Neural progenitor cell (in vitro differentiated cells): ENCODE measurements at regions not wholly inside any gene's neighbourhood (a gene's known extent, or its start where the extent isn't known, plus 50 kb on each side); places are given as distances from the start of the nearest gene placed in this dataset.

Experiments
- CTCF ChIP-seq: fragments of 200-600 bp; sonication (generic); IDR thresholded peaks from 2 replicates; pipeline ENCODE4 v1.5.1; 2017; ENCODE audit warnings: antibody characterized with exemption, mild to moderate bottlenecking
- EZH2 ChIP-seq: fragments of 200-600 bp; sonication (generic); IDR thresholded peaks from 2 replicates; pipeline ENCODE4 v1.6.1; 2017; ENCODE audit warnings: antibody characterized with exemption, mild to moderate bottlenecking, moderate library complexity
- EZH2phosphoT487 ChIP-seq: fragments of 200-600 bp; sonication (generic); IDR thresholded peaks from 2 replicates; pipeline ENCODE4 v1.6.1; 2017; ENCODE audit warnings: antibody characterized with exemption

- no peak for TF ChIP-seq CTCF
- no peak for TF ChIP-seq EZH2
- no peak for TF ChIP-seq EZH2phosphoT487
Observed at GRCh38 chr3:82715091-82715856, 953.8 kb upstream of the GBE1 start.
